ENCODE measurements at regions not wholly inside any gene's neighbourhood (a gene's known extent, or its start where the extent isn't known, plus 50 kb on each side); places are given as distances from the start of the nearest gene placed in this dataset.
"Not testable (repeated sequence)": the region's sequence is repeated elsewhere in the genome, so short reads cannot be mapped to it uniquely, and the experiment has no call there.

DNA sequence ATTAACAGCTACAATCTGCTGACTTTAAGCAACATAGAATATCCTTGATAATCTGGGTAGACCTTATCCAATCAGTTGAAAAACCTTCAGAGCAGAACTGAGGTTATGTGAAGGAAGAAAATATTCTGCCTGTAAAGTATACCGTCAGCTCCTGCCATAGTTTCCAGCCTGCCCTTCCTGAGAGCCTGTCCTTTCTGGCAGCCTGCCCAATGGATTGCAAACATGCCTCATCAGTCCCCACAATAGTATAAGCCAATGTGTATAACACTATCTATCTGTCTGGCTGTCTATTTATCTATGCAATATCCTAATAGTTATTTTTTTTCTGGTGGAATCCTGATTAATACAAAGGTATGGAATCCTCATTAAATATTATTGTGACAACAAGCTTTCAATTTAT is 489.2 kb upstream of the KCND2 start:
- Mint-ChIP-seq H3K36me3 (ENCODE audit: low read depth) (no peaks in the 10 kb centered on the region), H3K4me3 (no peak overlapping the region), H3K27ac (no peak overlapping the region), H3K4me1 (no peaks in the 10 kb centered on the region), H3K27me3 (no peaks in the 10 kb centered on the region)
- H3K9me3 ChIP-seq (ENCODE audit: control insufficient read depth, low read length, poor library complexity, severe bottlenecking): no peaks in the 10 kb centered on the region
- no peak for DNase-seq
- ATAC-seq: no peak

DNA sequence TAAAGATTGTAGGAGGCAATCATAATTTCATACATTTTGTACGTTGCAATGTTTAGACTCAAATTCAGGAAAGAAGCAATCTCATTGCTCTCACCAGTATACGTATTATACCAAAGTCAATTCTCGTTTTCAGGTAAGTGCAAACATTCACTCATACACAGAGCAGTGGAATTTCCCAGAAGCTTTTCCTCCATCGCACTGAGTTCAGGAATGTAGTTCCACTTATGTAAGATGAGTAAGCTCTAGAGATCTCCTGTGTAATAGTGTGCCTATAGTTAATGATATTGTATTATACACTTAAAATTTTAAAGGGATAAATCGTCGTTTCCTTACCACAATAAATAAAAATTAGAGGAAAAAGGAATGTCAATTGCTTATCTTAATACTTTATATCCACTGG is 470.8 kb upstream of the KCND2 start:
- no peaks in the 10 kb centered on the region for H3K4me1 Mint-ChIP-seq
- H3K9me3 ChIP-seq (ENCODE audit: control insufficient read depth, low read length, poor library complexity, severe bottlenecking): no peaks in the 10 kb centered on the region
- DNase-seq (no peak), ATAC-seq (no peak)
- H3K4me3 Mint-ChIP-seq: no peak overlapping the region
- H3K27ac Mint-ChIP-seq: no peak overlapping the region
- no peaks in the 10 kb centered on the region for H3K36me3 Mint-ChIP-seq (ENCODE audit: low read depth)
- H3K27me3 Mint-ChIP-seq: no peaks in the 10 kb centered on the region

DNA sequence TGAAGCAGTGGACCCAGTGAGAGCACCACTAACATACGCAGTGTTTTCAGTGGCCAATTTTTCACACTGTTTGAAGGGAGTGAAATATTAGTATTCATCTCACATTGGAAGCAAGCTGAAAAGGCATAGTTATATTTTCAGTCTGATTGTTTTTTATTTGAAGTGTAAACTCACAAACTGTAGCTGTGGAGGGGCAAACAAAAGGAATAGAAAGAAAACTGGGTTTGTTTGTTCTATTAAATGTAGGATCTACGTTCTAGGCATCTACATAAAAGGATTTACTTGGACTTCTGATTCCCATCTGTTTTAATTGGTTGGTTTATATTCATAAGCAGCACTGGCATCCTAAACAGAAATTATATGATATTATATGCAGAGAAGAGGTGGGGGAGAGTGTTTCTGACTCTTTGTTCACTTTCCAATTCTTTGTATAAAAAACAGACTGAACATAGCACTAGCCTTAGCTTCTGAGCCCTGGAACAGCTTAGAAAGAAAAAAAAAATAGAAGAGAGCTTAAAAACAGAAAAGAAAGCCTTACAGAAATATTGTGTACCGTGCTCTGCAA is 447.8 kb upstream of the KCND2 start:
- H3K27me3 Mint-ChIP-seq: no peaks in the 10 kb centered on the region
- ATAC-seq (no peak), DNase-seq (no peak)
- H3K36me3 Mint-ChIP-seq (ENCODE audit: low read depth): no peaks in the 10 kb centered on the region
- no peak overlapping the region for H3K27ac Mint-ChIP-seq
- no peaks in the 10 kb centered on the region for H3K9me3 ChIP-seq (ENCODE audit: control insufficient read depth, low read length, poor library complexity, severe bottlenecking)
- H3K4me3 Mint-ChIP-seq: no peak overlapping the region
- H3K4me1 Mint-ChIP-seq: no peaks in the 10 kb centered on the region

DNA sequence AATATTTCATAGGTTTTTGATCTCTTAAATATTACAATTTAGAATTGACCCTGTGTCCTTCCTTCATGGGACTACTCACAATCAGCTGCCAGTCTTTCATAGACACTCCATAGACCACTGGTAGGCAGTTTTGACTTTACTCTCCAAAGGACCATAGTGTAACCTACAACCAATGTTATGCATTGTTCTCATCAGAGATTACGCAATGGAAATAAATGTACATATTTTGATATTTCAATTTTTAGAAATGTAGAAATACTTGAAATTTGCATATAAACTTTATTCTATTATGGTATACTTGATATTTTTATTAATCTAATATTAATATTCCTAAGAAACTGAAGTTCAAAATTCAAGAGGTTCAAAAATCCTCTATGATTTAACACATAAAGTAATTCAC is 446.4 kb upstream of the KCND2 start:
- Mint-ChIP-seq H3K4me3 (no peak overlapping the region), H3K27me3 (no peaks in the 10 kb centered on the region), H3K4me1 (no peaks in the 10 kb centered on the region)

DNA sequence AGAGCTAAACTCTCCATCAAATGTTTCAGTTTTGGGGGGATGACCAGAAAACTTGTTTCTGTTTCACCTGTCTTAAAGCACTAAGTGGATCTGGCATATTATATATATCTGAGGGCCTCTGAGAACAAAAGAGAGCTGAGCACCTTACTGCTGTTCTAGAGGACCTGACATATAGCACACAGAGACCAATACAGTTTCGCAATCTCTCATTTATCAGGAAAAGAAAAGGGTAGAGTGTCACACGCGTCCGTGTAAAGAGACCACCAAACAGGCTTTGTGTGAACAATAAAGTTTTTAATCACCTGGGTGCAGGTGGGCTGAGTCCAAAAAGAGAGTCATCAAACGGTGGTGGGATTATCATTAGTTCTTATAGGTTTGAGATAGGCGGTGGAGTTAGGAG is 434.5 kb upstream of the KCND2 start:
- H3K27me3 Mint-ChIP-seq: no peaks in the 10 kb centered on the region
- no peak for ATAC-seq
- H3K4me3 Mint-ChIP-seq: no peak overlapping the region
- no peaks in the 10 kb centered on the region for H3K9me3 ChIP-seq (ENCODE audit: control insufficient read depth, low read length, poor library complexity, severe bottlenecking)
- no peaks in the 10 kb centered on the region for H3K4me1 Mint-ChIP-seq
- no peak for DNase-seq
- H3K27ac Mint-ChIP-seq: no peak overlapping the region
- no peaks in the 10 kb centered on the region for H3K36me3 Mint-ChIP-seq (ENCODE audit: low read depth)

More for the DNA sequence above, 446.4 kb upstream of the KCND2 start:
- H3K36me3 Mint-ChIP-seq (ENCODE audit: low read depth): no peaks in the 10 kb centered on the region
- no peak for ATAC-seq
- no peak for DNase-seq
- no peak overlapping the region for H3K27ac Mint-ChIP-seq
- no peaks in the 10 kb centered on the region for H3K9me3 ChIP-seq (ENCODE audit: control insufficient read depth, low read length, poor library complexity, severe bottlenecking)

DNA sequence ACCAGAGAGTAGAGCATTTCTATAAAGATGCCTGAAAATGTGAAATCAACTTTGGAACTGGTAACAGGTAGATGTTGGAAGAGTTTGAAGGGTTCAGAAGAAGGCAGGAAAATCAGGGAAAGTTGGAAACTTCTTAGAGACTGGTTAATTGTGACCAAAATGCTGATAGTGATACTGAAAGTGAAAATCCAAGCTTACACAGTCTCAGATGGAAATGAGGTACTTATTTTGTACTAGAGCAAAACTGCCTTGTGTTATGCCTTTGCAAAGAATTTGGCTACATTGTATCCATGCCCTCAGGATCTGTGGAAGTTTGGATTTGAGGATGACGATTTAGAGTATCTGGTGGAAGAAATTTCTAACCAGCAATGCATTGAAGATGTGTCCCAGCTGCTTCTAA is 430.6 kb upstream of the KCND2 start:
- Mint-ChIP-seq H3K36me3 (ENCODE audit: low read depth) (no peaks in the 10 kb centered on the region), H3K27ac (no peak overlapping the region), H3K4me3 (no peak overlapping the region), H3K27me3 (no peaks in the 10 kb centered on the region), H3K4me1 (no peaks in the 10 kb centered on the region)
- ATAC-seq: no peak
- H3K9me3 ChIP-seq (ENCODE audit: control insufficient read depth, low read length, poor library complexity, severe bottlenecking): no peaks in the 10 kb centered on the region
- no peak for DNase-seq

DNA sequence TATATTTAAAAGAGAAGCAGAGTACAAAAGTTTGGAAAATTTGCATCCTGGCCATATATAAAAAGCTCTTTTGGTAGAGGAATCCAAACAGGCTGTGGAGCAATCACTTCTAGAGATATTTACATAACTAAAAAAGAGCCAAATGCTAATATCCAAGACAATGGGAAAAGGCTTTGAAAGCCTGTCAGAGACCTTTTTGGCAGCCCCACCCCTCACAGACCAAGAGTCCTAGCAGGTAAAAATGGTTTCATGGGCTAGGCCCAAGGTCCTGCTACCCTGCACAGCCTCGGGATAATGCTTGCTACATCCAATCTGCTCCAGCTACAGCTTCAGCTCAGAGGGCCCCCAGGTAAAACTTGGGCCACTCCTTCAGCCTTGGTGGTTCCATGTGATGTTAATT is 430.2 kb upstream of the KCND2 start:
- H3K36me3 Mint-ChIP-seq (ENCODE audit: low read depth): no peaks in the 10 kb centered on the region
- H3K27me3 Mint-ChIP-seq: no peaks in the 10 kb centered on the region
- no peak overlapping the region for H3K4me3 Mint-ChIP-seq
- no peak for DNase-seq
- ATAC-seq: no peak
- H3K4me1 Mint-ChIP-seq: no peaks in the 10 kb centered on the region
- no peak overlapping the region for H3K27ac Mint-ChIP-seq
- H3K9me3 ChIP-seq (ENCODE audit: control insufficient read depth, low read length, poor library complexity, severe bottlenecking): no peaks in the 10 kb centered on the region

DNA sequence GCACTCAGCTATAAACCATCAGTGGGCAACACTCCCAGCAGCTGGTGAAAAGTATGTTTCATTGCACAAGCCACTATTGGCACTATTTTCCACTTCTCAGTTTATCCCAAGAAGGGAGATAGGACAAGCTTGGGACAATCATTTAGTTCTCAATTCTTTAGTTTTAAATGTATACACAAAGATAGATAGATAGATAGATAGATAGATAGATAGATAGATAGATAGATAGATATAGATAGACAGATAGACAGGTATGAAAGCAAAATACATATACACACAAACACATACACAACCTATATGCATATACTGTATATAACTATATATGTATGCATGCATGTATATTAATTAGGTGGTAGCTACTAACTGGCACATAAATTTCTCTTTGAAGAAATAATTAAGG is 411.6 kb upstream of the KCND2 start:
- no peaks in the 10 kb centered on the region for H3K9me3 ChIP-seq (ENCODE audit: control insufficient read depth, low read length, poor library complexity, severe bottlenecking)
- ATAC-seq: no peak
- Mint-ChIP-seq H3K36me3 (ENCODE audit: low read depth) (no peaks in the 10 kb centered on the region), H3K27ac (no peak overlapping the region), H3K27me3 (no peaks in the 10 kb centered on the region), H3K4me1 (no peaks in the 10 kb centered on the region), H3K4me3 (no peak overlapping the region)
- DNase-seq: no peak

DNA sequence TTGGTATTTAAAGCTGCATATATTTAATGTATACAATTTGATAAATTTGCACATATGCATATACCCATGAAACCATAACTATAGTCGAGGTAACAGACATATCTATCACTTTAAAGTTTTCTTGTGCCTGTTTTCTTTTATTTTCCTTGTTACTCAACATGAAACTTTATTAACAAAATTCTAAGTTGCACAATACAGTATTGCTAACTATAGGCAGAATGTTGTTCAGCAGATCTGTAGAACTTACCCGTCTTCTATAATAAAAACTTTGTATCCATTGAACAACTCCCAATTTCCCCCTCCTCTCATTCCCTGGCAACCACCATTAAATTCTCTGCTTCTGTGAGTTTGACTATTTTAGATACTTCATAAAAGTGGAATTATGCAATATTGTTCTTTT is 404.6 kb upstream of the KCND2 start:
- H3K9me3 ChIP-seq (ENCODE audit: control insufficient read depth, low read length, poor library complexity, severe bottlenecking): no peaks in the 10 kb centered on the region
- Mint-ChIP-seq H3K4me1 (no peaks in the 10 kb centered on the region), H3K27me3 (no peaks in the 10 kb centered on the region), H3K27ac (no peak overlapping the region), H3K36me3 (ENCODE audit: low read depth) (no peaks in the 10 kb centered on the region), H3K4me3 (no peak overlapping the region)
- DNase-seq (no peak), ATAC-seq (no peak)

DNA sequence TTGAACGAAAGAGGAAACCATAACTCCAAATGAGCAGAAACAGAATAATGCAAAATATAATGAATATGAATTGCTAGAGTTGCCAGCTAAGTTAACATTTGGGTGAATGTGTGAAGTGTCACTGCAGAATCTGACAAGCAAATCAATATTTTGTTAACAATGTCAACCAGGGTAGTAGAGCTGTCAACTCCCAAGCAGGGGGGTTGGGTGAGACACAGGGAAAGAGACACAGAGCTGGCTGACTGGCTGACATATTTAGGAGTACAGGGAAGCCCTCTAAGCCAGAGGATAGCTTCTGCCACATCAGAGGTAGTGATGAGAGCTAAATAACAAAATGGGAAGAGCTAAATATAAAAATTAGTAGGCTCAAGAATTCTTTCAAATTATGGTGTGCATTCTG is 393.1 kb upstream of the KCND2 start:
- Mint-ChIP-seq H3K36me3 (ENCODE audit: low read depth) (no peaks in the 10 kb centered on the region), H3K4me1 (no peaks in the 10 kb centered on the region), H3K27me3 (no peaks in the 10 kb centered on the region), H3K27ac (no peak overlapping the region), H3K4me3 (no peak overlapping the region)
- ATAC-seq (no peak), DNase-seq (no peak)
- no peaks in the 10 kb centered on the region for H3K9me3 ChIP-seq (ENCODE audit: control insufficient read depth, low read length, poor library complexity, severe bottlenecking)

DNA sequence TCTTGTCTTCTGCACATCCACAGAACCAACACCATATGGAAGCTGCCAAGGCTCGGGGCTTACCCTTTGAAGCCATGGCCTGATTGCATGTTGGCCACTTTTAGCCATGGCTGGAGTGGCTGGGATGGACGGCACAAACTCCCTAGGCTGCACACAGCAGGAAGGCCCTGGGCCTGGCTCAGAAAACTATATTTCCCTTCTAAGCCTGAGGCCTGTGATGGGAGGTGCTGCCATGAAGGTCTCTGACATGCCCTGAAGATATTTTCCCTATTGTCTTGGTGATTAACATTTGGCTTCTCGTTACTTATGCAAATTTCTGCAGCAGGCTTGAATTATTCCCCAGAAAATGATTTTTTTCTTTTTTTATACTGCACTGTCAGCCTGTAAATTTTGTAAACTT is 387.0 kb upstream of the KCND2 start:
- H3K36me3 Mint-ChIP-seq (ENCODE audit: low read depth): no peaks in the 10 kb centered on the region
- H3K27me3 Mint-ChIP-seq: no peaks in the 10 kb centered on the region
- H3K27ac Mint-ChIP-seq: no peak overlapping the region
- H3K4me1 Mint-ChIP-seq: no peaks in the 10 kb centered on the region
- no peak overlapping the region for H3K4me3 Mint-ChIP-seq
- H3K9me3 ChIP-seq (ENCODE audit: control insufficient read depth, low read length, poor library complexity, severe bottlenecking): no peaks in the 10 kb centered on the region
- ATAC-seq: no peak
- DNase-seq: no peak

DNA sequence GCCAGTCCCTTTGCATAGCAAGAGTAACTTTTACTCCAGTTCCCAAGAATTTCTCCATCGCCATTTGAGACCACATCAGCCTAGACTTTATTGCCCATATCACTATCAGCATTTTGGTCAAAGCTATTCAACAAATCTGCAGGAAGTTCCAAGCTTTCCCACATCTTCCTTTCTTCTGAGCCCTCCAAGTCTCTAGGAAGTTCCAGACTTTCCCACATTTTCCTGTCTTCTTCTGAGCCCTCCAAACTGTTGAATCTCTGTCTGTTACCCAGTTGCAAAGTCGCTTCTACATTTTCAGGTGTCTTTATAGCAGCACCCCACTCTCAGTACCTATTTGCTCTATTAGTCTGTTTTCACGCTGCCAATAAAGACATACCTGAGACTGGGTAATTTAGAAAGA is 386.4 kb upstream of the KCND2 start:
- not testable (repeated sequence) for H3K36me3 Mint-ChIP-seq (ENCODE audit: low read depth); ATAC-seq; H3K27ac Mint-ChIP-seq; DNase-seq; H3K4me3 Mint-ChIP-seq; H3K4me1 Mint-ChIP-seq; H3K27me3 Mint-ChIP-seq; H3K9me3 ChIP-seq (ENCODE audit: control insufficient read depth, low read length, poor library complexity, severe bottlenecking)

DNA sequence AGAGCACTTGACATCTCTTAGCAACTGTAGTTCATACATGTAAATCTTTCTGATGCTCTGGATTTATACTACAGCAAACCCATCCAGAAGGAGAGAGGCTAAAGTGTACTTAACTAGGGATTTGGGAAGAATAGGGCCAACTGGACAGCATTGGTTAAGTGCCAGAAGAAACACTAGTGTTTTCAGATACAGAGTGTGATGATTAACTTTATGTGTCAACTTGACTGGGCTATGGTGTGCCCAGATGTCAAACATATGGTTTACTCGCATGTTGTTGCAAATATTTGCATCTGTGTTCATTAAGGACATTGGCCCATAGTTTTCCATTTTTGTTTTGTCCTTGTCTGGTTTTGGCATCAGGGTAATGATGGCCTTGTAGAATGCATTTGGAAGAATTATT is 384.7 kb upstream of the KCND2 start:
- H3K36me3 Mint-ChIP-seq (ENCODE audit: low read depth): no peaks in the 10 kb centered on the region
- no peak overlapping the region for H3K27ac Mint-ChIP-seq
- no peaks in the 10 kb centered on the region for H3K4me1 Mint-ChIP-seq
- no peak overlapping the region for H3K4me3 Mint-ChIP-seq
- no peaks in the 10 kb centered on the region for H3K9me3 ChIP-seq (ENCODE audit: control insufficient read depth, low read length, poor library complexity, severe bottlenecking)
- DNase-seq: no peak
- ATAC-seq: no peak
- no peaks in the 10 kb centered on the region for H3K27me3 Mint-ChIP-seq

DNA sequence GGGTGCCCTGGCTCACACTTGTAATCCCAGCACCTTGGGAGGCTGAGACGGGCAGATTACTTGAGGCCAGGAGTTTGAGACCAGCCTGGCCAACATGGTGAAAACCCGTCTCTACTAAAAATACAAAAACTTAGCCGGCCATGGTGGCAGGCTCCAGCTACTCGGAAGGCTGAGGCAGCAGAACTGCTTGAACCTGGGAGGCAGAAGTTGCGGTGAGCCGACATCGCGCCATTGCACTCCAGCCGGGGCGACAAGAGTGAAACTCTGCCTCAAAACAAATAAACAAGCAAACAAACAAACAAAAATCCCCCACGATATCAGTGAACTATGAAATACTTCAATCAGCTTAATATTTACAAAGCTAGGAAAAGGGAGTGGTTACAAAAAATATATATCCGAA is 382.3 kb upstream of the KCND2 start:
- Mint-ChIP-seq H3K36me3 (ENCODE audit: low read depth) (no peaks in the 10 kb centered on the region), H3K27ac (no peak overlapping the region), H3K27me3 (no peaks in the 10 kb centered on the region), H3K4me3 (no peak overlapping the region), H3K4me1 (no peaks in the 10 kb centered on the region)
- DNase-seq: no peak
- no peaks in the 10 kb centered on the region for H3K9me3 ChIP-seq (ENCODE audit: control insufficient read depth, low read length, poor library complexity, severe bottlenecking)
- ATAC-seq: no peak

DNA sequence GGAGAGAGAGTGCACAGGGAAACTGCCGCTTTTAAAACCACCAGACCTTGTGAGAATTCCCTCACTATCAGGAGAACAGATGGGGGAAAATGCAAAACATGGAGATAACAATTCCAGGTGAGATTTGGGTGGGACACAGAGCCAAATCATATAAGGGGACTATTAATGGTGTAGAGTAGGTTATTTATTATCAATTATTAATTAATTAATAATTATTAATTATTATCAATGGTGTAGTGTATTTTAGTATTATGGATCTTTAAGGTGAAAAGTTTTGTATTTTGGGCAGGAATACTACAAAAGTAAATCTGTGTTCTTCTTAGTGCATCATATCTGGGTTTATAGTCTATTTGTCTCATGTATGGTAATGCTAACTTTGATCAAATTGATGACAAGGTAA is 377.7 kb upstream of the KCND2 start:
- ATAC-seq: no peak

More for the DNA sequence above, 377.7 kb upstream of the KCND2 start:
- Mint-ChIP-seq H3K27ac (no peak overlapping the region), H3K4me1 (no peaks in the 10 kb centered on the region), H3K4me3 (no peak overlapping the region), H3K27me3 (no peaks in the 10 kb centered on the region), H3K36me3 (ENCODE audit: low read depth) (no peaks in the 10 kb centered on the region)
- no peak for DNase-seq
- no peaks in the 10 kb centered on the region for H3K9me3 ChIP-seq (ENCODE audit: control insufficient read depth, low read length, poor library complexity, severe bottlenecking)

All from T-helper 17 cell (primary cell).